C4-2B (cell line): ENCODE measurements at regions not wholly inside any gene's neighbourhood (a gene's known extent, or its start where the extent isn't known, plus 50 kb on each side); places are given as distances from the start of the nearest gene placed in this dataset.

Experiments used
- H3K27ac ChIP-seq: fragments of 450-650 bp; 2 replicates; pipeline ENCODE4 v1.5.1; 2017
- ZFX ChIP-seq: fragments of 450-650 bp; IDR thresholded peaks from 2 replicates; pipeline ENCODE4 v1.6.1; 2017
- TF ChIP-seq, protein P1 (sequence below): fragments of 450-650 bp; conservative IDR thresholded peaks from 2 replicates; pipeline ENCODE4 v1.5.1; 2017; ENCODE audit warnings: mild to moderate bottlenecking

- H3K27ac ChIP-seq: no peak overlapping the region
- TF ChIP-seq ZFX: no peak
- TF ChIP-seq, protein P1, sequence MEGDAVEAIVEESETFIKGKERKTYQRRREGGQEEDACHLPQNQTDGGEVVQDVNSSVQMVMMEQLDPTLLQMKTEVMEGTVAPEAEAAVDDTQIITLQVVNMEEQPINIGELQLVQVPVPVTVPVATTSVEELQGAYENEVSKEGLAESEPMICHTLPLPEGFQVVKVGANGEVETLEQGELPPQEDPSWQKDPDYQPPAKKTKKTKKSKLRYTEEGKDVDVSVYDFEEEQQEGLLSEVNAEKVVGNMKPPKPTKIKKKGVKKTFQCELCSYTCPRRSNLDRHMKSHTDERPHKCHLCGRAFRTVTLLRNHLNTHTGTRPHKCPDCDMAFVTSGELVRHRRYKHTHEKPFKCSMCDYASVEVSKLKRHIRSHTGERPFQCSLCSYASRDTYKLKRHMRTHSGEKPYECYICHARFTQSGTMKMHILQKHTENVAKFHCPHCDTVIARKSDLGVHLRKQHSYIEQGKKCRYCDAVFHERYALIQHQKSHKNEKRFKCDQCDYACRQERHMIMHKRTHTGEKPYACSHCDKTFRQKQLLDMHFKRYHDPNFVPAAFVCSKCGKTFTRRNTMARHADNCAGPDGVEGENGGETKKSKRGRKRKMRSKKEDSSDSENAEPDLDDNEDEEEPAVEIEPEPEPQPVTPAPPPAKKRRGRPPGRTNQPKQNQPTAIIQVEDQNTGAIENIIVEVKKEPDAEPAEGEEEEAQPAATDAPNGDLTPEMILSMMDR: no peak
Measured at GRCh38 chr20:39839399-39840119, 849.5 kb downstream of the MAFB start.

- no peak overlapping the region for H3K27ac ChIP-seq
- no peak for TF ChIP-seq ZFX
- TF ChIP-seq, protein P1: no peak
Measured at GRCh38 chr20:39837561-39837960, 851.5 kb downstream of the MAFB start.

GRCh38 chr20:39835130-39835842, 853.8 kb downstream of the MAFB start:
- TF ChIP-seq, protein P1: no peak
- TF ChIP-seq ZFX: no peak

GRCh38 chr20:39830903-39831302, 858.1 kb downstream of the MAFB start:
- H3K27ac ChIP-seq: no peak overlapping the region
- no peak for TF ChIP-seq ZFX
- TF ChIP-seq, protein P1: no peak

More at GRCh38 chr20:39835130-39835842, 853.8 kb downstream of the MAFB start:
- H3K27ac ChIP-seq: no peak overlapping the region

GRCh38 chr20:39829661-39830060, 859.4 kb downstream of the MAFB start:
- no peak overlapping the region for H3K27ac ChIP-seq
- TF ChIP-seq, protein P1: 0 out of 2 replicates have a peak, but pooled peaks have one; percentile 10
- no peak for TF ChIP-seq ZFX

DNA sequence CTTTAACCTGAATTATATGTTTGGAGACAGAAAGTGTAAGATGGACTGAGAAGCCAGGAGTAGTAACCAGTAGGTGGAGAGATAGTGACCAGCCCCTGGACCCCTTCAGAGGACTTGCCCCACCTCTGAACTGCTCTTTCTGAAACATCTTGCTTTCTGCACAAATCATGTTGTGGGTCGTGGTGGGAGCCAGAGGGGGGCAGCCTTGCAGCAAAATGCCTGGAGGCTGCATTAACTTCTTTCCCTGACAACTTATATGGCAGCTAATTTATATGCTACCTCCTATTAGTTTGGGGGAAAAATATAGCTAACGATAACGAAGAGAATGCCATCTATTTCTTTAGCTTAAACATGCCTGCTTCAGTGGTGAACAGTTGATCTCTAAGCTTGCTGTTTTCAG, 859.8 kb downstream of the MAFB start:
- H3K27ac ChIP-seq: no peak overlapping the region
- TF ChIP-seq ZFX: no peak
- TF ChIP-seq, protein P1: peak; percentile 27

GRCh38 chr20:39825950-39826349, 863.1 kb downstream of the MAFB start:
- no peak for TF ChIP-seq ZFX
- TF ChIP-seq, protein P1: no peak
- no peak overlapping the region for H3K27ac ChIP-seq
